Sigmoid colon (tissue), 4 donors: ENCODE measurements at regions not wholly inside any gene's neighbourhood (a gene's known extent, or its start where the extent isn't known, plus 50 kb on each side); places are given as distances from the start of the nearest gene placed in this dataset.
"Not testable (repeated sequence)": the region's sequence is repeated elsewhere in the genome, so short reads cannot be mapped to it uniquely, and the experiment has no call there.

Source experiments
- EP300 ChIP-seq, 4 donors: sonication (generic); formaldehyde crosslinking; IDR thresholded peaks; one replicate each; pipeline ENCODE4 v1.6.1; 2017; ENCODE audit warnings: antibody characterized with exemption in 4 of 4
- POLR2AphosphoS5 ChIP-seq, 4 donors: sonication (generic); formaldehyde crosslinking; IDR thresholded peaks; one replicate each; pipeline ENCODE4 v1.6.1; 2017; ENCODE audit warnings: antibody characterized with exemption in 4 of 4
- TF ChIP-seq, protein P1 (sequence below), 4 experiments: fragments of 450-650 bp in 3 of 4; fragments of 200-600 bp in 1 of 4; IDR thresholded peaks; one replicate each; pipeline ENCODE4 v1.5.1; 2016 to 2019; ENCODE audit warnings: antibody characterized with exemption in 4 of 4, mild to moderate bottlenecking in 3 of 4, moderate library complexity in 2 of 4

- TF ChIP-seq POLR2AphosphoS5, EP300 (IDR thresholded peaks at IDR 0.05): not testable (repeated sequence)
- TF ChIP-seq, protein P1, sequence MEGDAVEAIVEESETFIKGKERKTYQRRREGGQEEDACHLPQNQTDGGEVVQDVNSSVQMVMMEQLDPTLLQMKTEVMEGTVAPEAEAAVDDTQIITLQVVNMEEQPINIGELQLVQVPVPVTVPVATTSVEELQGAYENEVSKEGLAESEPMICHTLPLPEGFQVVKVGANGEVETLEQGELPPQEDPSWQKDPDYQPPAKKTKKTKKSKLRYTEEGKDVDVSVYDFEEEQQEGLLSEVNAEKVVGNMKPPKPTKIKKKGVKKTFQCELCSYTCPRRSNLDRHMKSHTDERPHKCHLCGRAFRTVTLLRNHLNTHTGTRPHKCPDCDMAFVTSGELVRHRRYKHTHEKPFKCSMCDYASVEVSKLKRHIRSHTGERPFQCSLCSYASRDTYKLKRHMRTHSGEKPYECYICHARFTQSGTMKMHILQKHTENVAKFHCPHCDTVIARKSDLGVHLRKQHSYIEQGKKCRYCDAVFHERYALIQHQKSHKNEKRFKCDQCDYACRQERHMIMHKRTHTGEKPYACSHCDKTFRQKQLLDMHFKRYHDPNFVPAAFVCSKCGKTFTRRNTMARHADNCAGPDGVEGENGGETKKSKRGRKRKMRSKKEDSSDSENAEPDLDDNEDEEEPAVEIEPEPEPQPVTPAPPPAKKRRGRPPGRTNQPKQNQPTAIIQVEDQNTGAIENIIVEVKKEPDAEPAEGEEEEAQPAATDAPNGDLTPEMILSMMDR (IDR thresholded peaks at IDR 0.05) = not testable (repeated sequence)
Measured at GRCh38 chr22:10731246-10731974, 4796.6 kb upstream of the OR11H1 start.
